ENCODE measurements at regions not wholly inside any gene's neighbourhood (a gene's known extent, or its start where the extent isn't known, plus 50 kb on each side); places are given as distances from the start of the nearest gene placed in this dataset.

GRCh38 chr3:5344707-5345106, 157.2 kb downstream of the EDEM1 start:
- no peaks in the 10 kb centered on the region for H3K27me3 ChIP-seq (ENCODE audit: control insufficient read depth in 2 of 2, insufficient read depth in 2 of 2, low read length in 2 of 2)
- no peaks in the 10 kb centered on the region for H3K9me3 ChIP-seq (replicated peaks in 1 of 2; ENCODE audit: control insufficient read depth in 1 of 2, insufficient read depth in 1 of 2, low read length in 2 of 2)
- H4K20me1 ChIP-seq (ENCODE audit: insufficient read depth, low read length): no peaks in the 10 kb centered on the region
- no peak overlapping the region for H3K27ac Mint-ChIP-seq
- H3K4me1 Mint-ChIP-seq: no peaks in the 10 kb centered on the region
- H3K27ac ChIP-seq (ENCODE audit: low read depth in 1 of 2, low read length in 2 of 2): no peak overlapping the region
- H3K4me3 Mint-ChIP-seq: no peak overlapping the region
- no peaks in the 10 kb centered on the region for H3K36me3 ChIP-seq (replicated peaks in 1 of 2; ENCODE audit: control insufficient read depth in 1 of 2, insufficient read depth in 2 of 2, low read length in 2 of 2)
- peaks cover 0 to 4% (median 4%) of the 10 kb centered on the region in 3 donors for H3K27me3 Mint-ChIP-seq (ENCODE audit: low read depth in 3 of 3)
- H3K4me1 ChIP-seq (ENCODE audit: control insufficient read depth in 1 of 2, insufficient read depth in 2 of 2, low read length in 2 of 2): no peaks in the 10 kb centered on the region
- no peak overlapping the region for H3K4me3 ChIP-seq (replicated peaks in 1 of 3; ENCODE audit: low read depth in 2 of 3, low read length in 3 of 3)
- H3K9ac ChIP-seq (ENCODE audit: insufficient read depth, low read length, poor library complexity, severe bottlenecking): no peak overlapping the region
- no CpG with 5 or more reads among the region's 1 CpG for WGBS (ENCODE audit: insufficient coverage)
- intact Hi-C loops (cut with micrococcal nuclease): no loop called here
- DNase-seq: no peak
- TF ChIP-seq CTCF (IDR thresholded peaks at IDR 0.05): no peak
- no peak overlapping the region for H2AFZ ChIP-seq (ENCODE audit: insufficient read depth, low read depth, low read length, poor library complexity, severe bottlenecking)
- no peaks in the 10 kb centered on the region for H3K79me2 ChIP-seq (ENCODE audit: insufficient read depth, low read length)
- no peaks in the 10 kb centered on the region for H3K36me3 Mint-ChIP-seq
- H3K4me2 ChIP-seq (replicated peaks; ENCODE audit: extremely low read depth, low read length, poor library complexity, severe bottlenecking): no peak overlapping the region
- peaks cover 0 to 4% (median 2%) of the 10 kb centered on the region in 7 donors for H3K9me3 Mint-ChIP-seq

GRCh38 chr3:5347486-5347885, 160.0 kb downstream of the EDEM1 start:
- Histone ChIP-seq H3K9me3 (replicated peaks in 1 of 2; ENCODE audit: control insufficient read depth in 1 of 2, insufficient read depth in 1 of 2, low read length in 2 of 2) (no peaks in the 10 kb centered on the region), H3K27me3 (ENCODE audit: control insufficient read depth in 2 of 2, insufficient read depth in 2 of 2, low read length in 2 of 2) (no peaks in the 10 kb centered on the region), H2AFZ (ENCODE audit: insufficient read depth, low read depth, low read length, poor library complexity, severe bottlenecking) (no peak overlapping the region), H3K36me3 (replicated peaks in 1 of 2; ENCODE audit: control insufficient read depth in 1 of 2, insufficient read depth in 2 of 2, low read length in 2 of 2) (no peaks in the 10 kb centered on the region), H3K4me2 (replicated peaks; ENCODE audit: extremely low read depth, low read length, poor library complexity, severe bottlenecking) (no peak overlapping the region), H4K20me1 (ENCODE audit: insufficient read depth, low read length) (no peaks in the 10 kb centered on the region), H3K4me3 (replicated peaks in 1 of 3; ENCODE audit: low read depth in 2 of 3, low read length in 3 of 3) (no peak overlapping the region), H3K79me2 (ENCODE audit: insufficient read depth, low read length) (no peaks in the 10 kb centered on the region), H3K4me1 (ENCODE audit: control insufficient read depth in 1 of 2, insufficient read depth in 2 of 2, low read length in 2 of 2) (no peaks in the 10 kb centered on the region), H3K9ac (ENCODE audit: insufficient read depth, low read length, poor library complexity, severe bottlenecking) (no peak overlapping the region), H3K27ac (ENCODE audit: low read depth in 1 of 2, low read length in 2 of 2) (no peak overlapping the region)
- Mint-ChIP-seq H3K4me1 (no peaks in the 10 kb centered on the region), H3K36me3 (no peaks in the 10 kb centered on the region), H3K9me3 (peaks cover 0 to 4% (median 2%) of the 10 kb centered on the region in 7 donors), H3K27me3 (ENCODE audit: low read depth in 3 of 3) (peaks cover 0 to 3% (median 0%) of the 10 kb centered on the region in 3 donors), H3K27ac (no peak overlapping the region), H3K4me3 (no peak overlapping the region)
- no peak for TF ChIP-seq CTCF (IDR thresholded peaks at IDR 0.05)
- intact Hi-C loops (cut with micrococcal nuclease): no loop called here
- no peak for DNase-seq
